Caco-2 (cell line): ENCODE measurements at regions not wholly inside any gene's neighbourhood (a gene's known extent, or its start where the extent isn't known, plus 50 kb on each side); places are given as distances from the start of the nearest gene placed in this dataset.

Experiments
- BruUV-seq: library from RNA; stranded (reverse); fragments of 400-500 nt; replicated peaks from 2 replicates; lab custom pipeline; 2021; lab: Mats Ljungman, UMichigan
- CTCF ChIA-PET: fragments of 300-600 bp; sonication (Branson Sonifier 250); formaldehyde crosslinking; loops from one replicate; lab custom pipeline; 2022; ENCODE audit warnings: antibody characterized with exemption; lab: Charles Lee
- POLR2A ChIA-PET: fragments of 300-600 bp; sonication (Branson Sonifier 250); formaldehyde crosslinking; loops from one replicate; lab custom pipeline; 2022; ENCODE audit warnings: antibody characterized with exemption; lab: Charles Lee
- DNase-seq, 2 experiments: peaks; one replicate each; pipeline versions ENCODE4 v3.0.0 to v3.0.0-alpha.2; 2020 to 2022
- H3K27me3 ChIP-seq: replicated peaks from 2 replicates; pipeline ENCODE4 v1.6.0; 2011; ENCODE audit warnings: low read length; ENCODE audit not compliant: control insufficient read depth, insufficient read depth
- H3K36me3 ChIP-seq: 2 replicates; pipeline ENCODE4 v1.5.1; 2011; ENCODE audit warnings: low read length; ENCODE audit not compliant: control insufficient read depth, insufficient read depth
- H3K4me1 ChIP-seq: fragments of 250-450 bp; sonication (Bioruptor Pico); 2 replicates; pipeline ENCODE4 v1.5.1; 2020; ENCODE audit warnings: mild to moderate bottlenecking
- H3K4me3 ChIP-seq: 2 replicates; pipeline ENCODE4 v1.5.1; 2011; ENCODE audit warnings: low read depth, mild to moderate bottlenecking, control low read depth, low read length
- H3K9me3 ChIP-seq: fragments of 250-450 bp; sonication (Bioruptor Pico); 2 replicates; pipeline ENCODE4 v1.5.1; 2020; ENCODE audit warnings: mild to moderate bottlenecking, moderate library complexity
- H3K27ac Mint-ChIP-seq: one replicate; pipeline ENCODE4 v1.8.0; 2022; ENCODE audit warnings: mixed read lengths; ENCODE audit not compliant: unreplicated experiment
- H3K27me3 Mint-ChIP-seq: one replicate; pipeline ENCODE4 v1.8.0; 2022; ENCODE audit warnings: mixed read lengths; ENCODE audit not compliant: insufficient read depth, unreplicated experiment
- H3K36me3 Mint-ChIP-seq: one replicate; pipeline ENCODE4 v1.8.0; 2022; ENCODE audit warnings: mild to moderate bottlenecking, mixed read lengths; ENCODE audit not compliant: insufficient read depth, unreplicated experiment
- H3K4me1 Mint-ChIP-seq: one replicate; pipeline ENCODE4 v1.8.0; 2022; ENCODE audit warnings: low read depth, mixed read lengths; ENCODE audit not compliant: unreplicated experiment
- H3K4me3 Mint-ChIP-seq: one replicate; pipeline ENCODE4 v1.8.0; 2022; ENCODE audit warnings: mild to moderate bottlenecking, moderate library complexity, mixed read lengths; ENCODE audit not compliant: unreplicated experiment
- H3K9me3 Mint-ChIP-seq: one replicate; pipeline ENCODE4 v1.8.0; 2022; ENCODE audit warnings: mixed read lengths; ENCODE audit not compliant: unreplicated experiment
- CTCF ChIP-seq, 2 experiments: fragments of 200-600 bp in 1 of 2; IDR thresholded peaks; 1 replicate in 1 of 2; 2 replicates in 1 of 2; pipeline versions ENCODE4 v1.5.1 to v1.8.0; 2011 to 2022; ENCODE audit warnings: antibody characterized with exemption in 1 of 2, control low read depth in 1 of 2, inconsistent platforms in 1 of 2, low read depth in 1 of 2, low read length in 1 of 2, mild to moderate bottlenecking in 1 of 2, moderate library complexity in 1 of 2; ENCODE audit not compliant: insufficient read depth in 1 of 2, severe bottlenecking in 1 of 2, unreplicated experiment in 1 of 2
- intact Hi-C: fragments of 100-400 bp; cut with micrococcal nuclease; formaldehyde crosslinking; loops from one replicate; pipeline ENCODE4 v1.10.0; 2022; ENCODE audit not compliant: unreplicated experiment

GRCh38 chr5:155482428-155482827 is 468.9 kb downstream of the KIF4B start:
- no peaks in the 10 kb centered on the region for H3K4me1 Mint-ChIP-seq

GRCh38 chr5:155485386-155485785 is 471.8 kb downstream of the KIF4B start:
- Mint-ChIP-seq H3K27ac (no peak overlapping the region), H3K27me3 (no peaks in the 10 kb centered on the region), H3K4me3 (no peak overlapping the region), H3K4me1 (no peaks in the 10 kb centered on the region), H3K9me3 (no peaks in the 10 kb centered on the region), H3K36me3 (no peaks in the 10 kb centered on the region)
- TF ChIP-seq CTCF (IDR thresholded peaks at IDR 0.05; ENCODE audit: insufficient read depth in 1 of 2, low read depth in 1 of 2, low read length in 1 of 2, severe bottlenecking in 1 of 2, unreplicated experiment in 1 of 2), result no peak
- DNase-seq, result no peak
- Histone ChIP-seq H3K36me3 (no peaks in the 10 kb centered on the region), H3K9me3 (no peaks in the 10 kb centered on the region), H3K4me3 (no peak overlapping the region), H3K4me1 (no peaks in the 10 kb centered on the region), H3K27me3 (no peaks in the 10 kb centered on the region)
- ChIA-PET POLR2A (no interaction called here), CTCF (no interaction called here)
- BruUV-seq, result no TSS peak
- intact Hi-C loops, result no loop called here

More at GRCh38 chr5:155482428-155482827, 468.9 kb downstream of the KIF4B start:
- CTCF ChIA-PET, result no interaction called here
- H3K4me3 ChIP-seq, result no peak overlapping the region
- POLR2A ChIA-PET, result no interaction called here
- H3K27ac Mint-ChIP-seq, result no peak overlapping the region
- no peaks in the 10 kb centered on the region for H3K27me3 ChIP-seq
- intact Hi-C loops, result no loop called here
- H3K36me3 Mint-ChIP-seq, result no peaks in the 10 kb centered on the region
- no peaks in the 10 kb centered on the region for H3K4me1 ChIP-seq
- H3K9me3 Mint-ChIP-seq, result no peaks in the 10 kb centered on the region
- no peak for DNase-seq
- no peak for TF ChIP-seq CTCF (IDR thresholded peaks at IDR 0.05; ENCODE audit: insufficient read depth in 1 of 2, low read depth in 1 of 2, low read length in 1 of 2, severe bottlenecking in 1 of 2, unreplicated experiment in 1 of 2)
- H3K4me3 Mint-ChIP-seq, result no peak overlapping the region
- H3K9me3 ChIP-seq, result no peaks in the 10 kb centered on the region
- H3K36me3 ChIP-seq, result no peaks in the 10 kb centered on the region
- no peaks in the 10 kb centered on the region for H3K27me3 Mint-ChIP-seq
- BruUV-seq, result no TSS peak

- no peaks in the 10 kb centered on the region for H3K36me3 Mint-ChIP-seq
- no peaks in the 10 kb centered on the region for H3K27me3 Mint-ChIP-seq
- intact Hi-C loops, result no loop called here
- H3K4me1 Mint-ChIP-seq, result no peaks in the 10 kb centered on the region
- no peak overlapping the region for H3K4me3 ChIP-seq
- no peaks in the 10 kb centered on the region for H3K4me1 ChIP-seq
- H3K36me3 ChIP-seq, result no peaks in the 10 kb centered on the region
- POLR2A ChIA-PET, result no interaction called here
- no peak overlapping the region for H3K4me3 Mint-ChIP-seq
- BruUV-seq, result no TSS peak
- no peaks in the 10 kb centered on the region for H3K27me3 ChIP-seq
- H3K27ac Mint-ChIP-seq, result no peak overlapping the region
- DNase-seq, result no peak
- no peaks in the 10 kb centered on the region for H3K9me3 ChIP-seq
- no peak for TF ChIP-seq CTCF (IDR thresholded peaks at IDR 0.05; ENCODE audit: insufficient read depth in 1 of 2, low read depth in 1 of 2, low read length in 1 of 2, severe bottlenecking in 1 of 2, unreplicated experiment in 1 of 2)
- CTCF ChIA-PET, result no interaction called here
- H3K9me3 Mint-ChIP-seq, result no peaks in the 10 kb centered on the region
Observed at GRCh38 chr5:155489949-155490348, 476.4 kb downstream of the KIF4B start.
